Myocyte (in vitro differentiated cells): ENCODE measurements at regions not wholly inside any gene's neighbourhood (a gene's known extent, or its start where the extent isn't known, plus 50 kb on each side); places are given as distances from the start of the nearest gene placed in this dataset.

Experiments used
- DNase-seq: peaks from one replicate; pipeline ENCODE4 v3.0.0-alpha.2; 2012; ENCODE audit warnings: low read depth

- no peak for DNase-seq
These were observed 1384.0 kb downstream of the BRD1 start for GRCh38 chr22:48443680-48444079.

- DNase-seq = no peak
These were observed 1385.0 kb downstream of the BRD1 start for GRCh38 chr22:48442663-48443062.

- no peak for DNase-seq
These were observed 1386.2 kb downstream of the BRD1 start for GRCh38 chr22:48441553-48441850.

- DNase-seq = no peak
These were observed 1386.8 kb downstream of the BRD1 start for GRCh38 chr22:48440673-48441552.

DNA sequence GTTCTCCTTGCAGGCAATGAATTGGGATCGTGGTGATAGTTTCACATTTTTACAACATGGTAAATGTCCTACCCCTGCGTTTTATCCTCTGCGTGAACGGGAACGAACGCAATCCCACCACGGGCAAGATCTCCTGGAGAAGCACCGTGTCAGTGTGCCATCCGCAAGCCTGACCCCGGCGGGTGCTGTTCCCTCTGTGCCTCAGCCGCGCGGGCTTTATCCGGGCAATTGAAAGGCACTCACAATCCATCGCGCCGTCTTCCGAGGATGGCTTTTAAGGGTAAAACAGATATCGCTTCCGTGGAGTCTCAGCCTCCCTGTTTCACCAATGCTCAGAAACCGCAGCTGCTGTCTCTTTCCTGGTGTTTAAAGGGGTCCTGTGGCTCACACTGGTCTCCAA is 1387.5 kb downstream of the BRD1 start:
- no peak for DNase-seq

- DNase-seq = no peak
These were observed 1388.0 kb downstream of the BRD1 start for GRCh38 chr22:48439560-48440135.

GRCh38 chr22:48438800-48439559 is 1388.7 kb downstream of the BRD1 start:
- no peak for DNase-seq

- DNase-seq = no peak
These were observed 1389.6 kb downstream of the BRD1 start for GRCh38 chr22:48438096-48438495.

GRCh38 chr22:48436201-48436931 is 1391.3 kb downstream of the BRD1 start:
- DNase-seq = no peak

- no peak for DNase-seq
These were observed 1392.8 kb downstream of the BRD1 start for GRCh38 chr22:48434868-48435250.

DNA sequence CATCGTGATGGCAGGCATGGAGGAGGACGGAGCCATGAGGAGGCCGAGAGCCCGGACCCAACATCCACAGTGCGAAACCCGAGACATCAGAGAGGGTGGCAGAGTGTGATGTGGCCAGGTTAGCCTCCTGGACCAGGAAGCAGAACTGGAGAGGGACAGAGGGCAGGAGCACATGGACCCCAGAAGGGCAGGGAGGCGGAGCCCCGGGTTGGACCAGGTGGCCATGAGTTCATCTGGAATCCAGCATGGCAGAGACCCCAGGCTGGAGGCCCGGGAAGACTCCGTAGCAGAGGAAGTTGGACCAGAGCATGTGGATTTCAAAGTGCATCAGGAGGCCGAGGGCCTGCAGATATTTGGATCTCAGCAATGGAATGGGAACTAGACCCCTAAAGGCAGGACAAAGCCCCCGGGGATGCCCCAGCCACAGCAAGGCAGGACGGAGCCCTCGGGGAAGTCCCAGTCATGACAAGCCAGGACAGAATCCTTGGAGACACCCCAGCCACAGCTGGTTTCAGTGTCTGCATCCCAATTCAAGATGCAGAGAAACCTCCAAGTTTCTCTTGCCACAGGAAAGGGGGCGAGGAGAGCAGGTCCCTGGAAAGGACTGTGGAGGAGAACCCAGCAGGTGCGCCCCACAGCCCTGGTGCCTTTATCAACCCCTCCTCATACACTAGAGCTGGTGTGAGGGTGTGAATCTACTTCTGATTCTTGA is 1393.4 kb downstream of the BRD1 start:
- DNase-seq = no peak

GRCh38 chr22:48433647-48434046 is 1394.0 kb downstream of the BRD1 start:
- DNase-seq = no peak

GRCh38 chr22:48432781-48433518 is 1394.7 kb downstream of the BRD1 start:
- no peak for DNase-seq

GRCh38 chr22:48431536-48432315 is 1395.9 kb downstream of the BRD1 start:
- DNase-seq = no peak

GRCh38 chr22:48431014-48431413 is 1396.7 kb downstream of the BRD1 start:
- no peak for DNase-seq

- no peak for DNase-seq
These were observed 1398.1 kb downstream of the BRD1 start for GRCh38 chr22:48429446-48430020.

DNA sequence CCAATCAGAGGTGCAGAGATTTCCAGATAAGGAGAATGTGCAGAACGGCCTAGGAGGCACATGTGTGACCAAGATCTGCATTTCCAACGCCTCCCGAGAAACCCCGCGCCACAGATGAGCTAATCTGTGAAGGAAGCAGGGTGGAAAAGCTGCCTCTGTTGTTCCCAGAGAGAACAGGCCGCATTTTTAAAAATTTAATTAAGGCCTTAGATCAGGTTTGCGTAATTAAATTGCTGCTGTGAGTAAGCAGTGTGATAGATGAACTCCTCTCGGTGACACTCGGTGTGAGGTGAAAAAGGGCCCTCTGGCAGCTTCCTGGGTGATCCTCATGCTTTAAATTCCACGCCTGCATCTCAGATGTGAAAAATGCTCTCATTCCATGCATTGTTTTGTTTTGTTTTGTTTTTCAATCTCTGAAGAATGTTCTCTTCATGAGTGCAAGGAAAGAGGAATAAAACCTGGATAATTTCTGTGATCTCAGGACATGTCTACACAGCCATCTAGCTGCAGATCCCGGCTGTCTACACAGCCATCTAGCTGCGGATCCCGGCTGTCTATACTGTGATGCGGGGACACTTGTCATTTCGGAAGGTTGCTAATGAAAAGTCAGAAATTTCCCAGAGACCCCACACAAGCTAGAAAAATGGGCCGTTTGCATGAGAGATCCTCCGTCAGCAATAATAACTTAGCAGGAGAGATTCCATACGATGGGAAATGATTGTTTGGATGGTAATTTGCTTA is 1398.9 kb downstream of the BRD1 start:
- no peak for DNase-seq

- no peak for DNase-seq
These were observed 1399.9 kb downstream of the BRD1 start for GRCh38 chr22:48427731-48428211.
